Vagina (tissue), 2 donors: ENCODE measurements at regions not wholly inside any gene's neighbourhood (a gene's known extent, or its start where the extent isn't known, plus 50 kb on each side); places are given as distances from the start of the nearest gene placed in this dataset.

Experiments used
- POLR2A ChIP-seq, 2 donors: fragments of 450-650 bp; IDR thresholded peaks; one replicate each; pipeline ENCODE4 v1.6.1; 2017; ENCODE audit warnings: antibody characterized with exemption in 2 of 2, mild to moderate bottlenecking in 2 of 2, moderate library complexity in 2 of 2
- POLR2AphosphoS5 ChIP-seq, 2 donors: sonication (generic); formaldehyde crosslinking; IDR thresholded peaks; one replicate each; pipeline ENCODE4 v1.9.0; 2017; ENCODE audit warnings: antibody characterized with exemption in 2 of 2, mild to moderate bottlenecking in 2 of 2, low read depth in 1 of 2; ENCODE audit not compliant: insufficient read depth in 1 of 2
- TF ChIP-seq, protein P1 (sequence below), 3 experiments: fragments of 450-650 bp in 2 of 3; fragments of 200-600 bp in 1 of 3; sonication (generic) in 1 of 3; IDR thresholded peaks; one replicate each; pipeline ENCODE4 v1.5.1; 2017 to 2019; ENCODE audit warnings: antibody characterized with exemption in 3 of 3, mild to moderate bottlenecking in 2 of 3, moderate library complexity in 2 of 3

DNA sequence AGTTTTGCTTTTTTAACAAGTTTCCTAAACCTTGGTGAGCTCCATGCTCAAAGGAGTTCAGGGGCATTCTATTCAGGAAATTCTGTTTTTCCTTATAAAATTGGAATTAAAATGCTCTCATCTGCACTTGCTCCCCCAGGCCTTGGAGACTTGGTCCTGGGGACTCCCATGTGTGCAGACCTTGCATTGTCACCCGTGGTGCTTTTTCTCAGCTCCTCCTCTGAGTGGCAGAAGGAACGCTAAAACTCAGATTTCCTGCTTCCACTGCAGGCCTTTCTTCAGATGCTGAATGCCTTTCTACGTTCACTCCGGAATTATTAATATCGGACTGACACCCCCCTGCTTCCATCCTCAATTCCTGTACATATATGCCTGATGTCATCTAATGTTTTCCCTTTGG, 248.7 kb upstream of the RREB1 start:
- TF ChIP-seq POLR2A (IDR thresholded peaks at IDR 0.05) (no peak), POLR2AphosphoS5 (IDR thresholded peaks at IDR 0.05; ENCODE audit: insufficient read depth in 1 of 2, low read depth in 1 of 2) (no peak)
- TF ChIP-seq, protein P1, sequence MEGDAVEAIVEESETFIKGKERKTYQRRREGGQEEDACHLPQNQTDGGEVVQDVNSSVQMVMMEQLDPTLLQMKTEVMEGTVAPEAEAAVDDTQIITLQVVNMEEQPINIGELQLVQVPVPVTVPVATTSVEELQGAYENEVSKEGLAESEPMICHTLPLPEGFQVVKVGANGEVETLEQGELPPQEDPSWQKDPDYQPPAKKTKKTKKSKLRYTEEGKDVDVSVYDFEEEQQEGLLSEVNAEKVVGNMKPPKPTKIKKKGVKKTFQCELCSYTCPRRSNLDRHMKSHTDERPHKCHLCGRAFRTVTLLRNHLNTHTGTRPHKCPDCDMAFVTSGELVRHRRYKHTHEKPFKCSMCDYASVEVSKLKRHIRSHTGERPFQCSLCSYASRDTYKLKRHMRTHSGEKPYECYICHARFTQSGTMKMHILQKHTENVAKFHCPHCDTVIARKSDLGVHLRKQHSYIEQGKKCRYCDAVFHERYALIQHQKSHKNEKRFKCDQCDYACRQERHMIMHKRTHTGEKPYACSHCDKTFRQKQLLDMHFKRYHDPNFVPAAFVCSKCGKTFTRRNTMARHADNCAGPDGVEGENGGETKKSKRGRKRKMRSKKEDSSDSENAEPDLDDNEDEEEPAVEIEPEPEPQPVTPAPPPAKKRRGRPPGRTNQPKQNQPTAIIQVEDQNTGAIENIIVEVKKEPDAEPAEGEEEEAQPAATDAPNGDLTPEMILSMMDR (IDR thresholded peaks at IDR 0.05), result no peak
